ENCODE measurements at regions not wholly inside any gene's neighbourhood (a gene's known extent, or its start where the extent isn't known, plus 50 kb on each side); places are given as distances from the start of the nearest gene placed in this dataset.

- in situ Hi-C loops (cut with HindIII; ENCODE audit: low pct_ligation_motif_present, low pct_unique_long_range_greater_than_20kb, low sequenced_read_pairs): no loop called here
- peak; percentile 8 for DNase-seq
Measured at GRCh38 chr16:51085271-51085670, 65.8 kb downstream of the SALL1 start.

DNA sequence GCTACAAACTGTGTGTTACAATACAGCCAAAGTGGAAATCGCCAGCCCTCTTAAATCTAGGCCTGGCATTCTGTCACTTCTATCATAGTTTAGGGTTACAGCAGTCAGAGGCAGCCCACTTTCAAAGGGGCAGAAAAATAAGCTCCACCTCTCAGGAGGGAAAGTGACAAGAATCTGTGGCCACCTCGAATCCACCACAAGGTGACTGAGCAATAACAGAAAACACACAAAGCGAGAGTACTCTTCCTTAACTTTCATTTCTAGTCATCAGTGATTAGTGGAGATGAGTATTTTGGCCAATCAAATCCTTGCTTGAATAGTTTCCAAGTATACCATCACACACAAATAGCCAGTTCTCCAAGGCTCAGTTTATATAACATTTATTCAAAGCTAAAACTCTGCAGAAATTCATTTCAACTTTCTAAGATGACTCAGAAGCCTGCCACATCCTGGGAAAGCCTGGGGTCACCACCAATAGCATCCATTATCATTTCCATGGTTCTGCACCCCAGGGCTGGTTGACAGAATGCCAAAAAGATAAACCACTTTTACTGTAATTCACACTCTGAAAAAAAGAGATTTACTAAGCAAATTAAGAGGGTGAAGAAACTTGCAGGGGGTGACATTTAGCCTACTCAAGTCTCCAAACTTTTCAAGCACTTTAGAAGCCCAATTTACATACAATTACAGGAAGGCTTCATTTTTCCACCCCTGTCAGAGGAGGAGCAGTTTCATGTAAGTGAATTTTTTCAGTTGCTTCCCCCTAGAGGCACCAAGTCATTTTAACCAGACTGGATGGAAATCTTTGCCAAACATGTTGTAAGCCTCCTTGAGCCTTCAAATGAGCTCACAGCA is 66.8 kb downstream of the SALL1 start:
- DNase-seq: no peak
- in situ Hi-C loops (cut with HindIII; ENCODE audit: low pct_ligation_motif_present, low pct_unique_long_range_greater_than_20kb, low sequenced_read_pairs): no loop called here

DNA sequence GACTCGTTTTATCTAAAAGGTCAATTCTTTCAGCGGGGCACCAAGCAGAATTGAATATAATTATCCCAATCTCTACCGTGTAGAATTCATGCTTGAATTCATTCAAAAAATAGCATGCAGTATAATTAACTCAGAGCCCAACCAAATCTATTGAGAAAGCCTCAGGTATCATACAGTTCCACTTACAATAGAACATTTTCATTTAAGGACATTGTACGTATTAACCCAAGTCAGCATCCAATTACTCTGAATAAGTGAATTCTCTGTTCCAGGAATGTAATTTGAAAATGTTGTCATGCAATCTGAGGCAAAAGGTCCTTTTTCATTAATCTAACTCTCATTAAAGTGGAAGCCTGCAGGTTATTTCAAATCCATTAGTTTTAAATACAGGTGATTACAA is 78.5 kb downstream of the SALL1 start:
- no peak for DNase-seq
- in situ Hi-C loops (cut with HindIII; ENCODE audit: low pct_ligation_motif_present, low pct_unique_long_range_greater_than_20kb, low sequenced_read_pairs): no loop called here

DNA sequence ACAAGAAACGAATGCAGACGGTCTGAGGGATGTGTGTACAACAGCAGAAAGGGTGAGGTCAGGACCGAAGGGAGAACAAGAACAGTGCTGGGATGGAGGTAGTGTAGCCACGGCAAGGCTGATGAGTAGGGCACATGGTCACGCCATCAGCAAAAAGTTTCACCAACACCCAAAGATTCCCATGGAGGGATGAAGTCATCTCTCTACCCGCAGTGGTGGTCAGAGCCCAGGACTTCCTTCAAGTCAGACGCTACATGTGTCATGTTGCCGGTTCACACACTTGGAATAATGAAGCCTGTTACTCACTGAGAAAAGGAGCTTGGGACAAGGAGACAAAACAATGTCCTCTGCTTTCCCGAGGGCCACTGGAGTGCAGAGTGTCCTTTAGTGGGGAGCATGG is 79.7 kb downstream of the SALL1 start:
- in situ Hi-C loops (cut with HindIII; ENCODE audit: low pct_ligation_motif_present, low pct_unique_long_range_greater_than_20kb, low sequenced_read_pairs): no loop called here
- no peak for DNase-seq

DNA sequence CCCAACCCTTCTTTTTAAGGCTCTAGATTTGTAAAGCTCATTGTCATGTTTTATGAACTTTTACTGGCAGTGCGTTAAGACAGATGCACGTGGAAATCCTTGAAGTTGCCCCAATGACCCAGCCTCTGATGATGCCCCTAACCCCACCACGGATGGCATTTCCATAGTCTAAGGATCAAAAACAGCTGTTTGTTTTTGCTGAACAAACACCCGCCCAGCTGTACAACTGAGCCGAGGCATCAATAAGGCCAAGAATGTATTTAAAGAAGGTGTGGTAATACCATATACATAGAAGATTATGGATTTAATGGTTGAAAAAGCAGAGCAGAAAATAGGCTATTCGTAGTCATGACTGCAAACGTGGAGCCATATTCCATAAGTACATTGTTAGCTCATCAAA is 83.7 kb downstream of the SALL1 start:
- in situ Hi-C loops (cut with HindIII; ENCODE audit: low pct_ligation_motif_present, low pct_unique_long_range_greater_than_20kb, low sequenced_read_pairs): no loop called here
- no peak for DNase-seq

GRCh38 chr16:51062039-51062438 is 89.0 kb downstream of the SALL1 start:
- in situ Hi-C loops (cut with HindIII; ENCODE audit: low pct_ligation_motif_present, low pct_unique_long_range_greater_than_20kb, low sequenced_read_pairs): no loop called here
- no peak for DNase-seq

DNA sequence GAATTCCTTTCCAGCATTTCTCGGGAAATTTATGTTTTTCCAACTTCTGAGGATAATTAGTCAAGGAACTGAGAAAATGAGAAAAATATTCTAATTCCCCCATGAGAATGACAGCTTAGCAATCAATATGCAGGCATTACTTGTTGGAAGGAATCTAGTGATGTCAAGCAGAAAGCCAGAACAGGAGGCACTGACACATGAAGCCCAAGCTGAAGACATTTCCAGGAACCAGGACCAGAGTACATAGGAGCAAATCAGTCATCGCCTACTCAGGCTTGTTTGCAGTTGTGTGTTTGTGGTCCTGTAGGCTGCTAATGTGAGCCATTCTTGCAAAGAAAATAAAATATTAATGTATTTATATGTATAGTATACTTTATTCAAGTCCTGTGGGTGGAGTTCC is 89.7 kb downstream of the SALL1 start:
- DNase-seq: no peak
- in situ Hi-C loops (cut with HindIII; ENCODE audit: low pct_ligation_motif_present, low pct_unique_long_range_greater_than_20kb, low sequenced_read_pairs): no loop called here

- DNase-seq: no peak
- in situ Hi-C loops (cut with HindIII; ENCODE audit: low pct_ligation_motif_present, low pct_unique_long_range_greater_than_20kb, low sequenced_read_pairs): no loop called here
Measured at GRCh38 chr16:51057969-51058337, 93.1 kb downstream of the SALL1 start.

DNA sequence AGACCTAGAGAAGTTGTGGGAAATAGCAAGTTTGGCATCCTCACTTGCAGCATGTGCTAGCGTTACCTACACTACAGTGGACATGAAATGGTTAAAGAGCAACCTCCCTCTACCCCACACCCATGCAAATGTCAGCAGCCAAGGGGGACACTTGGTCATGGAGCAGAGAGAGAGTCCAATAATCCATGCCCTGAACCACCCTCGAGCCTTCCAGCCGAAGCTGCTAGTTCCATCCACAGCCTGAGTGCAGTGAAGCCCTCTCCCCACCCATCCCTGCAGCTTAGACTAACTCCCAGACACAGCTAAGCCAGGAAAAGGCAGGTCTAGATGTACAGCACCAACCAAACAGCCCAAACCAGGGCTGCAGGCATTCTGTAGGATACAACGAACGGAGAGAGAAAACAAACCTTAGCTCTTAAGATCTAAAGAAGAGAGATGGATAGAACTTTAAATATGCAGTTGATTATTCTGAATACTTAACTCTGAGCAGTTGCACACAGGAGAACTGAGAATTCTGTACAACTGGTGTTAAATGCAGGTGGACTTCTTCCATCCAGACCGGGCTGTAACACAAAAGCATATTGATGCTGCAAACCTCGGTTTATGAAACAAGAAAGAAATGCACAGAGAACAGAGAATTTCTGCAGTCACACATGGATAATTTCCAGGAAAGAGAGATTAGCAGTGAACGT is 93.8 kb downstream of the SALL1 start:
- in situ Hi-C loops (cut with HindIII; ENCODE audit: low pct_ligation_motif_present, low pct_unique_long_range_greater_than_20kb, low sequenced_read_pairs): no loop called here
- DNase-seq: no peak

- in situ Hi-C loops (cut with HindIII; ENCODE audit: low pct_ligation_motif_present, low pct_unique_long_range_greater_than_20kb, low sequenced_read_pairs): no loop called here
- DNase-seq: no peak
Measured at GRCh38 chr16:51056331-51056730, 94.7 kb downstream of the SALL1 start.

GRCh38 chr16:51055434-51055833 is 95.6 kb downstream of the SALL1 start:
- in situ Hi-C loops (cut with HindIII; ENCODE audit: low pct_ligation_motif_present, low pct_unique_long_range_greater_than_20kb, low sequenced_read_pairs): no loop called here
- no peak for DNase-seq

GRCh38 chr16:51053775-51054174 is 97.3 kb downstream of the SALL1 start:
- in situ Hi-C loops (cut with HindIII; ENCODE audit: low pct_ligation_motif_present, low pct_unique_long_range_greater_than_20kb, low sequenced_read_pairs): no loop called here
- no peak for DNase-seq

DNA sequence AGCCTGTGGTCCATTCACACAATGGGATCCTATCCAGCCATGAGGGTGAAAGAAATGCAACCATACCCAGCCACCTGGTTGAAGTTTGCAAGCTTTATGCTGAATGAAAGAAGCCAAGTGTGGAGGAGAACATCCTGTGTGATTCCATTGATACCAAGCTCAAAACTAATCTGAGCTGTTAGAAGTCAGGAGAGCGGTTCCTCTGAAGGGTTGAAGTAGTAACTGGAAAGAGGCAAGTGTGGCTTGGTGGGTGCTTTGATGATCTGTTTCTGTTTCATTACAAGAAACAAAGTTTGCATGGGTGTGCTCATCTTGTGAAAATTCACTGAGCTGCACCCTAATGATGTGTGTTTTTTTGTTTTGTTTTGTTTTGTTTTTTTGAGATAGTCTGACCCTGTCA is 99.4 kb downstream of the SALL1 start:
- no peak for DNase-seq
- in situ Hi-C loops (cut with HindIII; ENCODE audit: low pct_ligation_motif_present, low pct_unique_long_range_greater_than_20kb, low sequenced_read_pairs): no loop called here

DNA sequence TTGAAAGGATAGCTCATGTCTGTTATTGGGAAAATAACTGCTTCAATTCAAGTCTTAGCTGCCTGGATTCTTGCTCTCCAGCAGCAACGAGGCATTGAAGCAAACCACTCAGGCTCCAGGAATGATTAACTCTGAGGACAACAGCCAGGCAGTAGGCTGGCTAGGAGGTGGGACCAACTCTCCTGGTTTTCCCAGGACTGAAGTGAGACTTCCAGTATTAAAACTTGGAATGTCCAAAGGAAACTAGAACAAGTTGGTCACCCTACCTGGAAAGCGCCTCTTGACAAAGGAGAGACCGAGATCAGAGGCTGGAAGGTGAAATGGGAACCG is 100.7 kb downstream of the SALL1 start:
- DNase-seq: peak; percentile 79
- in situ Hi-C loops (cut with HindIII; ENCODE audit: low pct_ligation_motif_present, low pct_unique_long_range_greater_than_20kb, low sequenced_read_pairs): no loop called here

GRCh38 chr16:51049678-51050376 is 101.2 kb downstream of the SALL1 start:
- peak; percentile 23 for DNase-seq
- in situ Hi-C loops (cut with HindIII; ENCODE audit: low pct_ligation_motif_present, low pct_unique_long_range_greater_than_20kb, low sequenced_read_pairs): no loop called here

DNA sequence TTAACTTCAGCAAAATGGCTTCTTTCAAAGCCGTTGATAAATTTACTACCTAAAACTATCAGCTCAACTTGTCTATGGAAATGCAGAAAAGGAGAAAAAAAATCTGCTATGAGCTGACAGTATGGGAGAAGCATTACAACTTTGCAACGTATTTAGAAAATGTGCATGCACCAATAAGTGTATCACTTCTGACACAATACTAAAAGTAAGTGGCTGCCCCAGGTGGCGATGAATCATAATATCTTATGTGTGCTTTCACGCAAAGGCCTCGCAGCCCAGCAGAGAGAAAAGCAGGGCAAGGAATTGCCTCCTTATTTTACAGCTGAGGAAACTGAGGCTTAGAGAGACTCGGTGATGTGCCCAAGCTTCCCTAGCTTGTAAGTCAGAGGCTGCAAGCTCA is 101.8 kb downstream of the SALL1 start:
- in situ Hi-C loops (cut with HindIII; ENCODE audit: low pct_ligation_motif_present, low pct_unique_long_range_greater_than_20kb, low sequenced_read_pairs): no loop called here
- peak; percentile 73 for DNase-seq

DNA sequence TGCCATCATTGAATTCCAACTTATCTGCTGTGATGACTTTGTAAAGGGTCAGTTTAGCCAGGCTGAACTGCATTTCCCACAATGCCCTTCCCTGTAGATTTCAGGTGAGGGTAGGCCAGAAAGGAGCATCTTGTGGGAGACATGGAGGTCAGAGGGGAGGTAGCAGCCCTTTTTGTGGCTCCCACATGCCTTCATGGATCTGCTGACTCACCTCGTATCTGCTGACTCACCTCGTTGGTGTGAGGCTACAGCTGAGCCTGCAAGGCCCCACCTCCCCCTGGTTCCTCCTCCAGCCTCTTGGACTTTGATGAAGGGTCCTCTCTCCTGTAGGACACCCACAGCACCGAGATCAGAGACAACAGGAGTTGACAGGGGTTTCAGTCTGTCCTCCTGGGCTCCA is 102.5 kb downstream of the SALL1 start:
- in situ Hi-C loops (cut with HindIII; ENCODE audit: low pct_ligation_motif_present, low pct_unique_long_range_greater_than_20kb, low sequenced_read_pairs): no loop called here

GRCh38 chr16:51045794-51046193 is 105.3 kb downstream of the SALL1 start:
- in situ Hi-C loops (cut with HindIII; ENCODE audit: low pct_ligation_motif_present, low pct_unique_long_range_greater_than_20kb, low sequenced_read_pairs): no loop called here
- DNase-seq: no peak

More for the DNA sequence above, 102.5 kb downstream of the SALL1 start:
- peak; percentile 71 for DNase-seq

DNA sequence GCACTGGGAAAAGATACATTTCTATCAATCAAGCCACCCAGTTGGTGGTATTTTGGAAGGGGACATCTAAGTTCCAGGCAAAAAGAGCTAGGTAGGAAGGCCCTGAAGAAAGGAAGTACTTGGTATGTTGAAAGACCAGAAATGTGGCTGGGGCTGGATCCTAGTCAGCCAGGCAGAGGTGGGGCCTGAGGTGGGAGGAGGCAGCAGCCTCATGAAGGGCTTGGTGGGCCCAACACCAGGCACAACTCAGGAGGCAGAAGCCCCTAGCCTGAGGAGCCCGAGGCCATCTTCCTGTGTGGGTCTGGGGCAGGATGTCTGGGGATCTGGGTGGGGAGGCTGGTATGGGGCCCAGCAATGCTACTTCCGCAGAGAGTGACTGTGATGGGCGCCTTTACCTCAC is 105.9 kb downstream of the SALL1 start:
- in situ Hi-C loops (cut with HindIII; ENCODE audit: low pct_ligation_motif_present, low pct_unique_long_range_greater_than_20kb, low sequenced_read_pairs): no loop called here
- DNase-seq: no peak

- DNase-seq: no peak
- in situ Hi-C loops (cut with HindIII; ENCODE audit: low pct_ligation_motif_present, low pct_unique_long_range_greater_than_20kb, low sequenced_read_pairs): no loop called here
Measured at GRCh38 chr16:51041546-51041945, 109.5 kb downstream of the SALL1 start.

All from ACHN (cell line).